GM19372 (cell line): ENCODE measurements at regions not wholly inside any gene's neighbourhood (a gene's known extent, or its start where the extent isn't known, plus 50 kb on each side); places are given as distances from the start of the nearest gene placed in this dataset.
"Not testable (repeated sequence)": the region's sequence is repeated elsewhere in the genome, so short reads cannot be mapped to it uniquely, and the experiment has no call there.

Experiments used
- ATAC-seq: cut with Tn5 transposase; IDR thresholded peaks from one replicate; pipeline ENCODE4 v1.9.1; 2021; ENCODE audit warnings: mild to moderate bottlenecking, low read depth, moderate library complexity; ENCODE audit not compliant: unreplicated experiment

DNA sequence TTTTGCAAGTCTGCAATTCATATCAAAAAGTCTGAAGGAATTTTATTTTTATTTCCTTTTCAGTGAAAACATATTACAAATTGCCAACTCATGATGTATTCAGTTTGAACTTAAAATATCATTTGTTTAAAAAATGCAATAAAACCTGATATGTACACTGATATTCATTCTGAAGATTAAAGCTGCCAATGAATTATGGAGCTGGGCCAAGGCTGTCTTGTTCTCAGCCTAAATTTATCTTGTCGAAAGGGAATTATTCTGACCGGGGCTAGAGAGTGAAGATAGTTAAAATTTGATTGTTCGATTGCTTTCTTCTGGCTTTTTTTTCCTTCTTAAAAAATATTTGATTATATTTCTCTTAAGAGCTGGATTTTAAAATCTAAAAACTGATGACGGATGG lies 54.0 kb upstream of the RBFOX1 start:
- no peak for ATAC-seq

DNA sequence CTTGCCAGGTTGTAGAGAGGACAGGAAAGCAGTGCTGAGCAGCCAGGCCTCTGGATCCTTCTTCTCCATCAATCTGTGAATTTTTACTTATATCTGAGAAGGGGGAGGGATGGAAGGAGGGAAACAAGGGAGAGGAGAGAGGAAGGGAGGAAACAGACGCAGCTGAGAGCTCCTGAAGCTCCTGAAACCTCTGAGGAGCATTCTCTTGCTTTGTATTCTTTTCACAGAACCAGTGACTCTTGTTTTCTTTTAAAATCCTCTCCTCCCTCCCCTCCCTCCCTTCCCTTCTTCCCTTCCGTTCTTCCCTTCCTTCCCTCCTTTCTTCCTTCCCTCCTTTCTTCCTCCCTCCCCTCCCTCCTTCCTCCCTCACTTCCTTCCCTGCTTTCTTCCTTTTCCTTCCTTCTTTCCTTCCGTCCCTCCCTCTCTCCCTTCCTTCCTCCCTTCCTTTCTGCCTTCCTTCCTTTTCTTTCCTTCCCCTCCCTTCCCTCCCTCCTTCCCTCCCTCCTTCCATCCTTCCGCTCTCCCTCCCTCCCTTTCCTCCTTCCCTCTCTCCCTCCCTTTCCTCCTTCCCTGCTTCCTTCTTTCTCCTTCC lies 60.0 kb upstream of the RBFOX1 start:
- no peak for ATAC-seq

DNA sequence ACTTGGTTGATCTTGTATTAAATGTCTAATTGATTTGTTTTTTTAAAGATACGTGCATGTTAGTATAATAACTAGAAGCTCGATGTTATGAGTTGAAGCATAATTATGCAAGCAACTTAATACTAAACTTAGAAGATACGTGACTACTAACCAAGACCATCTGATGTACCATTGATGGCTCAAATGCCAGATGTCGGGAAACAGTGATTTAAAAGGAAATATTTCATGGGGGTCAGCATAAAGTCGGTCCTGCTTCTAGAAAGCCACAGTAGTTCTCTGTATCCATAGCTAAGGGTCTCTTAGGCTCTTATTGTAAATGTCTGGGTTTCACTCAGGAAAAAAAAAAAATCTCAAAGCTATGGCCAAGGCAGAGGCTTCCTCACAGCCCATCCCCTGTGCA lies 61.2 kb upstream of the RBFOX1 start:
- no peak for ATAC-seq

DNA sequence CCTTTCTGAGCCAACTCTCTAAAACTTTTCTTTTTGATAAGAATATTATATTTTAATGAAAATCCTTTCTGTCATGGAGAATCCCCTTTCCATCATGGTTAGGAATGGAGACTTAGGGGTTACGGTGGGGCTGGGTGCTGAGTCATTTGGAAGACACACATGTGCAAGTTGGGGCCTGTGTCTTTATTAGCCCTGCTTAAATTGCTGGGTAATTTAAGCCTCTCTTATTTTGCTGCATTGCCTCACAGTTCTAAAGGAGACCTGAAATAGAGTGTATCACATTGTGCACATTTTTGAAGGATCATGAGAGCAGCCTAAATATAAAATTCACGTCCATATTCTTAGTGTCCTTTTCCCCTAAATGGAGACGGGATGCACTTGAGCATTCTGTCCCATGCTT lies 61.8 kb upstream of the RBFOX1 start:
- ATAC-seq, result no peak

DNA sequence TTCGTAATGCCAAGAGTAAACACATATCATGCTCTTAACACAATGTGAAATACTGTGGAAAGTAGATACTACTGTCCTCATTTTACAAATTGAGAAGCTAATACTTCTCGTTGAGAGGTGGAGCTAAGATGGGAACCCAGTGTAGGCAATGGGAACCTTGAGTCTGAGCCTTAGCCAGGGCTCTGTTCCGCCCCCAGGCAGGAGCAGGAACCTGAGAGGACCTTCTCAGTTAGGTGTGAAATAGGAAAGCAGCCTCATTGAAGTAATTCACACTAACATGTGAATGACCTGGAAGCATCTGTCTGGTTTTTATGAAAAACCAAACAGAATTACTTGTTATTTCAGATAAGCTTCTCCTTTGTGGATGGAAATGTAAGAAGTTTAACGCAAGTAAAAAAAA lies 62.6 kb upstream of the RBFOX1 start:
- ATAC-seq, result no peak

DNA sequence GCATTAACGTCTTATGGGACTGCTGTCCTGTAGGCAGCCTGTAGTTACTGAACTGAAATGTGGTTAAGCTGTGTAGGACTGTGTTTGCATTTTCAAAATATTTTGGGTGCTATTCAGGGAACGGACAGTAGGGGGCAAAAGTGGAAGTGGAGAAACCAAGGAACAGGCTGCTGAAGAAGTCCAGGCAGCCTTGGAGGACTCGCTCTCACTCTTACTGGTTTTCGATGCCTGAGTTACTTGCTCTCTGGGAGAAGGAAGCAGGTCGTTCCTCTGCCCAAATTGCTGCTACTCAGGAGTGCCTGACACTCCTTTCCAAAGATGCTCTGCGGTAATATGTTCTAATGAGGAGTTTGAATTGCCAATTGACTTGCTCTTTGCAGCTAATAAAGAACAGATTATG lies 64.5 kb upstream of the RBFOX1 start:
- ATAC-seq, result no peak

DNA sequence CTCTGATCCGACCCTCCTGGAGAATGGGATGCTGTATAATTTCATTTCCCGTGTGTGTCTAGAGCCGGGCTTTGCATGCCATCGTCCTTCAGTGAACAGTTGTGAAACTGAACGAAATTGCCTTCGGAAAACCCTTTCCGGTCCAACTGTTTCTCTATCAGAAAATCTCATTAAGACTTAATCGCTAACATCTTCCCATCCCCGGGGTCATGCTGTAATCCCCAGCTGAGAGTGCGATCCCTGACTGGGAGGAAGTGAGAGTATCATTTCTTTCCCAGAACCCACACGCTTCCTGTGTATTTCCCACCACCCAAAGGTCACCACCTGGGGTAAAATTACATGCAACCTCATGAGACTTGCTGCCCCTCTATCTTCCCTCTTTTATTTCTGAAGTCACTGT lies 75.6 kb upstream of the RBFOX1 start:
- ATAC-seq, result no peak

DNA sequence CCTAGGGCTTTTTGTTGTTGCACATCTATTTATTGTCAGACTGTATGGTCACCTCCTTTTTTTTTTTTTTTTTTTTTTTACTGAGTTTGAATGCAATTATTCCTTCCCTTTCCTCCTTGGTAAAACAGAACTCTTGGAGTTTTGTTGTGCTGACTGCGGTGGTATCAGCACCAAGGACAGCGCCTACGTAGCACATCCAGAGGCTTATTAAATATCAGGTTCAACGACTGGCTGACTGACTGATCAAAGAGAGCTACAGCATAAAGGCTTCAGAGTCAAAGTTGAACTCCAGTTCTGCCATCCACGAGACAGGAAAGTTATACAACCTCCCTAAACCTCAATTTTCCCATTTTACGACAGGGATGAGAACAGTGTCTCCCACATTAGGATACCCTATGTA lies 86.1 kb upstream of the RBFOX1 start:
- no peak for ATAC-seq

DNA sequence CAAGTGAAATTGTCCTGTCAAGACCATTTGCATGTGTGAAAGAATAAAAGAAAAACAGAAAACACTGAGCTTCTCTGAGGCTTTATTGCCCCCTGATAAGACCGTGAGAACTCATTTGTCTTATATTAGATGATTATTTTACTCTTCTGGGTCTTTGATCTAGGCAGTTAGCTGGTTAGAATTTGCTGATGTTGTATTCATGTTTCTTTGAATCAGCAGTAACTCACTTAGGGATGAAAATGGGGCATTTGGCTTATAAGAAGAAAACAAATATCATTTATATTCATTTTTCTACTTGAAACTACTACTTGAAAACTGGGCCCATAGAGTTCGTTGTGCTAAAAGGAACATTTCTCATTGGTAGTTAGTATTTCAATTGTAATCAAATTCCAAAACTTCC lies 93.1 kb upstream of the RBFOX1 start:
- ATAC-seq, result no peak

DNA sequence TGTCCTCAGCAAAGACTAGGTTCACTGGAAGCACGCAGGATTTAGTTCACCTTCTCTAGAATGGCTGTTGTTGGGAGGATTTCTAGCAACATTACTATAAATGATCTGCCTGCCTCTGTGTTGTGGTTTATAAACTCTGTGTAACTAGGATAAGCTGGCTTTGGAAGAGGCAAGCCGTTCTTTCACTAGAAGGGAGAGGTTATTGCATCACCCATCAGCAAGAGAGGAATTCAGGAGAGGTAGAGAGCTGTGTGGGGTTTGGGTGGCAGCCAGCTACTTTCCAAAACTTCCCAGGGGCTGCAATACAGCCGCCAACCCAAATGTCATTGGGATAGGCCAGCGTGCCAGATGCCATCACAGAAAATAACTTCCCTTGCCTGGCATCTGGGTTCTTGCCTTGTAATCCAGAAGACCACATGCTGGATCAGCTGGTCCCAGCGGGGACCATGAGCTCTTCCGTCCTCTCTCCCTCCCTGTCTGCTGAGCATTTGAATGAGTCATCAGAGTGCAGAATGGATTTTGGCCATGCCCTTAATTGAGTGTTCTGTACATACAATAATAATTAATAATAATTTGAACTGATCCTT lies 95.7 kb upstream of the RBFOX1 start:
- no peak for ATAC-seq

DNA sequence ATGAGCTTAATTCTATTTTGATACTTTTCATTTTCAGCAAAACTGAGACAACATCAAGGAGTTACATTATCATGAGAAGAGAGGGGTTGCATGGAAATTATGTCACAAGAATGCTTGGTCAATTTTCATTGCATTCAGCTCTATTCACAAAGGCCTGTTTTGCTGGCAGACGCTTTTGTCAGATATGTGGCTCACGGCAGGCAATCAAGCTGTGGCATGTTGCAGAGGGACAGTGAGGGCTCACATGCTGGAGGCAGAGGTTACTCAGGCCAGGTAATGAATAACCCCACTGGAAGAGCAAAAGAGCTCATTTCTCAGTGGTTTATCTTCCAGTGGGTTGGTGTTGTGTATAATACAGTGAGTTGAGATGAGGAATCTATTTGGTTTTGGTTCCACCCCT lies 98.7 kb upstream of the RBFOX1 start:
- no peak for ATAC-seq

DNA sequence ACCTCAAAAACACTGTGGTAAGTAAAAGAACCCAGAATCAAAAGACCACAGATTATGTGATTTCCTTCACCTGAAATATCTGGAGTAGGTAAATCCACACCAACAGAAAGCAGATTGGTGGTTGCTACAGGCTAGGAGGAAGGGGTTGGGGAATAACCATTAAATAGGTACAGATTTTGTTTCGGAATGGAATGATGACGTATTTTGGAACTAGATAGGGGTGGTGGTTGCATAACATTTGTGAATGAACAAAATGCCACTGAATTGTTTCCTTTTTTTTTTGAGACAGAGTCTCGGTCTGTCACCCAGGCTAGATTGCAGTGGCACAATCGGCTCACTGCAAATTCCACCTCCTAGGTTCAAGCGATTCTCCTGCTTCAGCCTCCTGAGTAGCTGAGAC lies 100.9 kb upstream of the RBFOX1 start:
- no peak for ATAC-seq

DNA sequence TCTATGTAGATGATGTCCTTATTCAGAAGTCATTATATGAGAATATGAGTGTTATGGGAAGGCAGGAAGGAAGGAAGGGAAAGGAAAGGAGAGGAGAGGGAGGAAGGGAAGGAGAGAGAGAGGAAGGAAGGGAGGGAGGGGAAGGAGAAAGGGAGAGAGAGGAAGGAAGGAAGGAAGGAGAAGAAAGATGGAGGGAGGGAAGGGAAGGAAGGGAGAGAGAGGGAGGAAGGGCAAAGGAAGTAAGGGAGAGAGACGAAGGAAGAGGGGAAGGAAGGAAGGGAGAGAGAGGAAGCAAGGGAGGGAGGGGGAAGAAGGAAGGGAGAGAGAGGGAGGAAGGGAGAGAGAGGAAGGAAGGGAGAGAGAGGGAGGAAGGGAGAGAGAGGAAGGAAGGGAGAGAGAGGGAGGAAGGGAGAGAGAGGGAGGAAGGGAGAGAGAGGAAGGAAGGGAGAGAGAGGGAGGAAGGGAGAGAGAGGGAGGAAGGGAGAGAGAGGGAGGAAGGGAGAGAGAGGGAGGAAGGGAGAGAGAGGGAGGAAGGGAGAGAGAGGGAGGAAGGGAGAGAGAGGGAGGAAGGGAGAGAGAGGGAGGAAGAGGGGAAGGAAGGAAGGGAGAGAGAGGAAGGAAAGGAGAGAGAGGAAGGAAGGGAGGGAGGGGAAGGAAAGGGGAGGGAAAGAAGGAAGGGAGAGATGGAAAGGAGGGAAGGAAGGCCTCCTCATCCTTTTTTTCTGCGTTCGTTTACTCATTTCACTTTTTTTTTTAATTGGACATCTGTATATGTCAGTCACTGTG lies 103.0 kb upstream of the RBFOX1 start:
- not testable (repeated sequence) for ATAC-seq

DNA sequence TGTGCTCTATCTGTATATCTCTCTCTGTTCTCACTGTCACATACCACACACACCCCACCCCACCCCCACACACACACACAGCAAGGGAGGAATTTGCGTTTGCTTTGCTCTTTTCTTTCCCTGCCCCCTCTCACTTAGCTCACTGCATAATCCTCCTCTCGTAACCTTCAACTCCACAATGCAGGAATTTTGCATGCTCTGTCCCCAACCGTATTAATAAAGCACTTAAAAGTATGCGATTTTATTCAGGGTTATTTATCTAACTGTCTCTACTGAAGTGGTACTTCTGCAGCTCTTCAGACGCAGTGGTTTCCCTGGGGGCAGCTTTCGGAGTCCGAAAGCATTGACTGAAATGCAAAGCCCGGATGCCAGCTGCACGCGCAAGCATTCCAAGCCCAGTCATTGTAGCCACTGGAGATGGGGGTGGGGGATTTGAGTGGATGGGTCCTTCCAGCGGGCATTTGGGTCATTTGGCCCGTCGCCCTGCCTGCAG lies 105.4 kb upstream of the RBFOX1 start:
- ATAC-seq, result no peak

DNA sequence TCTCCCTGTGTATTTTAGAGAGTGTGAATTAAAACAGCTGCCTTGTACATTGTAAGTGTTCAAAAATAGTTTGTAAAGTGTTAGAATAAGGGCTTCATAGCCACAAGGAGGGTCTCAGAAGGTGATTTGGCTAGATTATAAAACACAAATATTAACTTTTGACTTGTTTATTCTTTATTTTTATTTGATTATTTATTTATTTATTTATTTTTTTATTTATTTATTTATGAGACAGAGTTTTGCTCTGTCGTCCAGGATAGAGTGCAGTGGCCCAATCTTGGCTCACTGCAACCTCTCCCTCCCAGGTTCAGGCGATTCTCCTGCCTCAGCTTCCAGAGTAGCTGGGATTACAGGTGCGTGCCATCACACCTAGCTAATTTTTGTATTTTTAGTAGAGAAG lies 111.5 kb upstream of the RBFOX1 start:
- ATAC-seq, result no peak

DNA sequence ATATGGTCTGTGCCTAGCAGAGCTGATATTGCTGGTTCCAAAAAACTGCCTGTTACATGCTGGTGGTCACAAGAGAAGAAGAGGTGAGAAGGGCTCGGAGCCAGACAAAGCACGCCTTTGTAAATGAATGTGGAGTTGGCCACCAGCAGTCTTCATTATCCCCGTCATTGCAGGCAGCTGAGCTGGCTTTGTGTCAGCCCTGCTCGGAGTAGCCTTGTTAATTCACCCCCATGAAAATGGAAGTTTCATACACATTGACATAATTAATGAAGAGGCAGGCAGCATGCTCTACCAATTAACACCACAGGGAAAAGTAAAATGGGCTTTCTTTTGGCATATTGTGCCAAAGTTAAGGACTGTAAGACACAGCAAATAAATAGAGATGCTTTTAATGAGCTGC lies 113.7 kb upstream of the RBFOX1 start:
- ATAC-seq, result no peak

DNA sequence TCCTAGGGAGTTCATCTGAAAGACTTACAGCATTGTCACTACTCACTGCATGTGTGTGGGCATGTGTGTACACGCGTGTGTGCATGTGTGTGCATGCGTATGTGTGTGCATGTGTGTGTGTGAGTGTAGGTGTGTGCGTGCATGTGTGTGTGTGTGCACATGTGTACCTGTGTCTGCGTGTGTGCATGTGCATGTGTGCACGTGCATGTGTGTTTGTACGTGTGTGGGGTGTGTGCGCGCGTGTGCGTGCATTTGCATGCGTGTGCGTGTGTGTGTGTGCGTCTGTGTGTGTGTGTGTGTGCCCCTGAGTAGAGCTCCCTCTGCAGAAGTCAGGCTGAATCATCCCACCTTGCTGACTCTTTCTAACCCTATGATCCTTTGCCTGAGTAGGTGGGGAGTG lies 114.8 kb upstream of the RBFOX1 start:
- ATAC-seq, result no peak

DNA sequence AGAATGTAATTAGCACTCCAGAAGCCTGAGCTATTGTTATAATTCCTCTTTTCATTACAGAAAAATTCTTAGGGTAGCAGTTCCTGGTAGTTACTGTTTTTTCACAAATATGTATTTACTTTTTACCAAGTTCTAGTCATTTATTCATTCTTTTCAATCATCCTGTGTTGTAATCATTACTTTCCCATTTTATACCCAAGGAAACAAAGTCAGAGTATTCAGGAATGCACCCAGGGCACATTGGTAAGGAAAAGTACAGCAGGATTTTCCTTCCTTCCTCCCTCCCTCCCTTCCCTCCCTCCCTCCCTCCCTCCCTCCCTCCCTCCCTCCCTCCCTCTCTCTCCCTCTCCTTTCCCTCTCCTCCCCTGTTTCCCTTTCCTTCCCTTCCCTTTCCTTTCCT lies 115.9 kb upstream of the RBFOX1 start:
- no peak for ATAC-seq

DNA sequence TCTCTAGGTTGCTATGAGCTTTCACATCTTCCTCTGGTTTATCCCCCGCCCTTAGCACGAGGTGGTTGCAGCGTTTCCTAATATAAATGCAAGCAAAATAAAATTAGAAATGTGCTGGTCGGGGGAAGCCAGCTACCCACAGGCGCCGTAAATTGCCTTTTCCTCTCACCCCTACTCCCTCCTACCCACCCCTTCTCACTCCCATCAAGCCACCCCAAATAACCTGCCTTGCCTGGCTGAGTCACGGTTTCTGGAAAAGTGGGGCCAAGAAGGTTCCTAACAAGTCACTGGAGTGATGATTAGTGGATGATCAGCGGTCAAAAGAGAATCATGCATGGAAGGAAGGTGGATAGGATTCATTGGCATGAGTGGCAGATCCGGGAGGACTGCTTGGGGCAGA lies 120.9 kb upstream of the RBFOX1 start:
- no peak for ATAC-seq

DNA sequence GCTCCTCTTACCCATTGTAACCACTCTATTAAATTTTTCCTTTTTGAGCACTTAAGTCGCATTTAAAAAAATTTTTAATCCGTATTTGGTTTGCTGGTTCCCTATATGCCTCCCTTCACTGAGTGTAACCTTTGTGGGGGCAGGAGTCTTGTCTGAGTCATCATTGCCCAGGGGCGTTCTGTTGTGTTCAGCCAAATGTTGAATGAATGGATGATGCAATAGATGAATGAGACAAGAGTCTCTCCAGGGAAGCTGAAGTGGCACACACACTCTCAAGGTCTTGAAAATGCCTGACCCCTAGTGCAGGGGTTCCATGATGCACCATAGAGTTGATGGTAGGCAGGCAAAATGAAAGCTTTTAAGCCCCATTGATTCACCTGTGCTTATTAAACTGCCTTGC lies 123.0 kb upstream of the RBFOX1 start:
- no peak for ATAC-seq

DNA sequence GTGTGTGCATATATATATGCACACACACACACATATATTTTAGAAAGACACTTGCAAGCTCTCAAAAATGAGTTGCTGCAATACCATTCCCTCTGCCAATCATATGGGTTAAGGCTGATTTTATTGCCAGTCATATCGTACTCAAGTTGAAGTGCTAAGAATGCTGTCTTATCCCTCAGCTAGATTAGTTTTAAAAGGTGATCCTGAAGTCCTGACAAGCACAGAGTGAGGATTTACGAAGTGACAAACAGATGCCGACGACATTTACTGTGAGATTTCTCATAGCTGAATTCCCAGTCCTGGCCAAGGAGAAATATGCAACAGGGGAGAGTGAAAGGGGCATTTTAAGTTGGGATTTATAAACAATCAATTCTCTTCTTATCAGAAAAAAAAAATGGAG lies 126.2 kb upstream of the RBFOX1 start:
- no peak for ATAC-seq

DNA sequence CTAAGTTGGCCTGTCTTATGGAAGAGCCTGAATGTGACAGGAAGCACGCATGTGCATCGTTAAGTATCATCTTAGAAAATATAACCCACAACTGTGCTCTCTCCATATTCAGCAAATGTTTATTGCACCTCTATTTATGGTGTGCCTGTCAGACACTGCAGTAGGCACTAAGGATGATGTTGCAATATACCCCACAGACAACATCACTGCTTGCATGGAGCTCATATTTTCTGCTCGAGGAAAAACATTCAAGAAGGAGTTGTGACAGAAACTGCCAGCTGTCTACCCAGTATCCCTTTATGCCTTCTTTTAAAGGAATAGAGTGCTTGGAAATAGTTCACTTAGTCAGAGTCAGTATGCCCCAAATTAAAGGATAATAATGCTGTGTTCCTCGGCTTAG lies 132.3 kb upstream of the RBFOX1 start:
- ATAC-seq, result no peak
